SK-N-SH (cell line): ENCODE measurements at regions not wholly inside any gene's neighbourhood (a gene's known extent, or its start where the extent isn't known, plus 50 kb on each side); places are given as distances from the start of the nearest gene placed in this dataset.

Source experiments
- CTCF ChIA-PET: fragments of 300-600, 350-600 bp; formaldehyde crosslinking; extraction: SDS; loops from one replicate; lab custom pipeline; 2021; lab: Yijun Ruan, JAX
- POLR2A ChIA-PET: fragments of 350-600 bp; sonication (Branson Sonifier 250); formaldehyde crosslinking; extraction: SDS; loops from one replicate; lab custom pipeline; 2020; ENCODE audit warnings: antibody characterized with exemption, inconsistent platforms; lab: Yijun Ruan, JAX
- DNase-seq: peaks from one replicate; pipeline ENCODE4 v3.0.0; 2012
- H2AFZ ChIP-seq: fragments of 200-600 bp; sonication (generic); 2 replicates; pipeline ENCODE4 v1.8.1; 2016; ENCODE audit warnings: antibody characterized with exemption, mild to moderate bottlenecking, low read depth
- H3F3A ChIP-seq: fragments of 200-600 bp; sonication (generic); replicated peaks from 2 replicates; pipeline ENCODE3; 2016; ENCODE audit warnings: antibody characterized with exemption, mild to moderate bottlenecking; ENCODE audit not compliant: insufficient read depth
- H3K27ac ChIP-seq, 2 experiments: fragments of 200-500 bp in 1 of 2; fragments of 200-600 bp in 1 of 2; sonication (Bioruptor generic) in 1 of 2; sonication (generic), shearing (Covaris generic) in 1 of 2; 2 replicates each; pipeline versions ENCODE4 v1.5.1 to v1.6.1; 2014 to 2016; ENCODE audit warnings: low read depth in 2 of 2, inconsistent platforms in 1 of 2, low read length in 1 of 2, mild to moderate bottlenecking in 1 of 2, mixed read lengths in 1 of 2
- H3K27me3 ChIP-seq: fragments of 200-600 bp; sonication (generic), shearing (Covaris generic); 2 replicates; pipeline ENCODE4 v1.6.1; 2016; ENCODE audit warnings: mixed run types; ENCODE audit not compliant: insufficient read depth
- H3K36me3 ChIP-seq, 2 experiments: fragments of 200-500 bp in 1 of 2; fragments of 200-600 bp in 1 of 2; sonication (Bioruptor generic) in 1 of 2; sonication (generic) in 1 of 2; replicated peaks in 1 of 2; 2 replicates each; pipeline versions ENCODE3 to v1.5.1; 2014 to 2016; ENCODE audit warnings: low read length in 1 of 2, mild to moderate bottlenecking in 1 of 2; ENCODE audit not compliant: insufficient read depth in 2 of 2, control insufficient read depth in 1 of 2
- H3K4me1 ChIP-seq, 2 experiments: fragments of 200-500 bp in 1 of 2; fragments of 200-600 bp in 1 of 2; sonication (Bioruptor generic) in 1 of 2; sonication (generic), shearing (Covaris generic) in 1 of 2; 2 replicates each; pipeline versions ENCODE4 v1.5.1 to v1.6.1; 2014 to 2016; ENCODE audit warnings: low read depth in 1 of 2, low read length in 1 of 2, mixed run types in 1 of 2; ENCODE audit not compliant: insufficient read depth in 2 of 2, control insufficient read depth in 1 of 2
- H3K4me2 ChIP-seq: fragments of 200-600 bp; sonication (generic), shearing (Covaris generic); 2 replicates; pipeline ENCODE4 v1.6.1; 2017; ENCODE audit warnings: mixed run types
- H3K4me3 ChIP-seq, 2 experiments: fragments of 200-500 bp in 1 of 2; fragments of 200-600 bp in 1 of 2; sonication (Bioruptor generic) in 1 of 2; sonication (generic), shearing (Covaris generic) in 1 of 2; 2 replicates each; pipeline versions ENCODE4 v1.5.1 to v1.8.1; 2014 to 2016; ENCODE audit warnings: low read depth in 2 of 2, inconsistent platforms in 1 of 2, low read length in 1 of 2, mild to moderate bottlenecking in 1 of 2, mixed read lengths in 1 of 2, moderate library complexity in 1 of 2
- H3K79me2 ChIP-seq: fragments of 200-600 bp; sonication (generic); 2 replicates; pipeline ENCODE4 v1.8.1; 2017; ENCODE audit warnings: mild to moderate bottlenecking; ENCODE audit not compliant: insufficient read depth
- H3K9ac ChIP-seq: fragments of 200-600 bp; sonication (generic); 2 replicates; pipeline ENCODE4 v1.6.1; 2017; ENCODE audit warnings: mixed run types
- H3K9me2 ChIP-seq: fragments of 200-600 bp; sonication (generic); 2 replicates; pipeline ENCODE4 v1.6.1; 2017; ENCODE audit warnings: mixed run types
- H3K9me3 ChIP-seq: fragments of 200-600 bp; sonication (generic); 2 replicates; pipeline ENCODE4 v1.6.1; 2017; ENCODE audit warnings: mixed run types, mild to moderate bottlenecking, moderate library complexity
- H4K20me1 ChIP-seq: fragments of 200-600 bp; sonication (generic); 2 replicates; pipeline ENCODE4 v1.6.1; 2017; ENCODE audit warnings: mild to moderate bottlenecking, mixed run types; ENCODE audit not compliant: insufficient read depth
- EP300 ChIP-seq, 2 experiments: IDR thresholded peaks; 2 replicates each; pipeline versions ENCODE4 v1.4.0 to v1.6.1; 2012; ENCODE audit warnings: borderline replicate concordance in 1 of 2, low read depth in 1 of 2, low read length in 1 of 2
- FOXJ3 ChIP-seq: sonication (generic); formaldehyde crosslinking; IDR thresholded peaks from 2 replicates; pipeline ENCODE4 v1.5.1; 2020; ENCODE audit warnings: mild to moderate bottlenecking, missing genetic modification reagents
- FOXM1 ChIP-seq: IDR thresholded peaks from 2 replicates; pipeline ENCODE4 v1.4.0; 2012; ENCODE audit warnings: low read depth, mild to moderate bottlenecking
- GABPA ChIP-seq: IDR thresholded peaks from 2 replicates; pipeline ENCODE4 v1.4.0; 2012; ENCODE audit warnings: low read depth, mild to moderate bottlenecking
- JUND ChIP-seq: IDR thresholded peaks from 2 replicates; pipeline ENCODE4 v1.4.0; 2012
- MEF2A ChIP-seq: IDR thresholded peaks from 2 replicates; pipeline ENCODE4 v1.4.0; 2012; ENCODE audit warnings: low read depth, borderline replicate concordance
- MXI1 ChIP-seq: IDR thresholded peaks from 2 replicates; pipeline ENCODE4 v1.6.1; 2012; ENCODE audit warnings: mild to moderate bottlenecking, low read depth, low read length, improper control_type of control experiment
- RAD21 ChIP-seq: IDR thresholded peaks from 2 replicates; pipeline ENCODE4 v1.6.1; 2012; ENCODE audit warnings: mild to moderate bottlenecking, low read length
- RXRA ChIP-seq: IDR thresholded peaks from 2 replicates; pipeline ENCODE4 v1.4.0; 2012; ENCODE audit warnings: low read depth, mild to moderate bottlenecking, borderline replicate concordance
- SIN3A ChIP-seq: IDR thresholded peaks from 2 replicates; pipeline ENCODE4 v1.6.1; 2012; ENCODE audit warnings: low read depth, mild to moderate bottlenecking, low read length, moderate library complexity, borderline replicate concordance
- TCF12 ChIP-seq: IDR thresholded peaks from 2 replicates; pipeline ENCODE4 v1.4.0; 2012
- TEAD4 ChIP-seq: IDR thresholded peaks from 2 replicates; pipeline ENCODE4 v1.4.0; 2012; ENCODE audit warnings: mild to moderate bottlenecking, borderline replicate concordance; ENCODE audit not compliant: insufficient read depth
- YY1 ChIP-seq: IDR thresholded peaks from 2 replicates; pipeline ENCODE4 v1.4.0; 2012; ENCODE audit warnings: low read depth, mild to moderate bottlenecking
- WGBS: methylation state at CpG from one replicate; pipeline ENCODE4 v1.1.6; 2017; ENCODE audit warnings: low lambda C conversion rate; 5-methylcytosine and 5-hydroxymethylcytosine counted together
- TF ChIP-seq, protein P1 (sequence below): IDR thresholded peaks from 2 replicates; pipeline ENCODE4 v1.4.0; 2012; ENCODE audit warnings: low read depth
- TF ChIP-seq, protein P2 (sequence below): IDR thresholded peaks from 2 replicates; pipeline ENCODE4 v1.4.0; 2012; ENCODE audit warnings: low read depth, borderline replicate concordance
- TF ChIP-seq, protein P3 (sequence below): fragments of 150-350 bp; IDR thresholded peaks from 2 replicates; pipeline ENCODE4 v1.6.1; 2017; ENCODE audit warnings: antibody characterized with exemption, low read length, low read depth, borderline replicate concordance
- TF ChIP-seq, protein P4 (sequence below): fragments of 150-350 bp; IDR thresholded peaks from 2 replicates; pipeline ENCODE4 v1.6.1; 2016; ENCODE audit warnings: mild to moderate bottlenecking, low read depth, low read length

DNA sequence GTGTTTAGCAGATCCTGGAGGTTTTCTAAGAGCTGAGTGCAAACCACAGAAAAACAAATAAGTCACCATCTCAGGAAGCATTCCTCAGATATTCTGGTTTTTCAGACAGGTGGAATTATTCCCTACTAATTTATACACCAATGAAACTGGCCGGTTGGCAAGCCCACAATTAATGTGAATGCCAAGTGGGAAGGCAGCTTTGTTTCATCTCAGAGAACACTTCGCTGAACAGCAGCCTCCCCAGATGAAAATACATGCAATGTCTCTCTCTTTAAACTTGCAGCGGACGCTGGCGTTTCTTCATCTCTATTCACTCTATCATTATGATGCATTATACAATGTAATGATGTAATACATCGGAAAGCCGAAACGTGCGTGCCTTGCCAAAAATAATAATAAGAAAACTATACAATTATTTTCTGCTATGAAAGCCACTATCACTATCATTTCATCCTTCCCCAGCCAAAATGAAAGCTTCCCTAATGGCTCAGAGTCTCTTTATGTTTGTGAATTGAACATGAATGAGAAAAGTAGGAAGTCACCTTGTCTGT, 649.4 kb downstream of the BCL11A start:
- Histone ChIP-seq H3K9me2 (no peaks in the 10 kb centered on the region), H3K9me3 (no peaks in the 10 kb centered on the region), H3F3A (no peaks in the 10 kb centered on the region), H3K4me3 (no peak overlapping the region), H3K4me2 (no peak overlapping the region), H3K4me1 (no peaks in the 10 kb centered on the region; a peak in 1 of 4 replicates), H4K20me1 (no peaks in the 10 kb centered on the region), H3K27ac (no peak overlapping the region), H3K79me2 (no peaks in the 10 kb centered on the region), H3K27me3 (no peaks in the 10 kb centered on the region), H3K9ac (no peak overlapping the region), H3K36me3 (no peaks in the 10 kb centered on the region), H2AFZ (no peak overlapping the region)
- TF ChIP-seq RXRA (no peak), YY1 (no peak), MEF2A (no peak), RAD21 (no peak)
- TF ChIP-seq, protein P1, sequence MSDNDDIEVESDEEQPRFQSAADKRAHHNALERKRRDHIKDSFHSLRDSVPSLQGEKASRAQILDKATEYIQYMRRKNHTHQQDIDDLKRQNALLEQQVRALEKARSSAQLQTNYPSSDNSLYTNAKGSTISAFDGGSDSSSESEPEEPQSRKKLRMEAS = no peak
- TF ChIP-seq, protein P2, sequence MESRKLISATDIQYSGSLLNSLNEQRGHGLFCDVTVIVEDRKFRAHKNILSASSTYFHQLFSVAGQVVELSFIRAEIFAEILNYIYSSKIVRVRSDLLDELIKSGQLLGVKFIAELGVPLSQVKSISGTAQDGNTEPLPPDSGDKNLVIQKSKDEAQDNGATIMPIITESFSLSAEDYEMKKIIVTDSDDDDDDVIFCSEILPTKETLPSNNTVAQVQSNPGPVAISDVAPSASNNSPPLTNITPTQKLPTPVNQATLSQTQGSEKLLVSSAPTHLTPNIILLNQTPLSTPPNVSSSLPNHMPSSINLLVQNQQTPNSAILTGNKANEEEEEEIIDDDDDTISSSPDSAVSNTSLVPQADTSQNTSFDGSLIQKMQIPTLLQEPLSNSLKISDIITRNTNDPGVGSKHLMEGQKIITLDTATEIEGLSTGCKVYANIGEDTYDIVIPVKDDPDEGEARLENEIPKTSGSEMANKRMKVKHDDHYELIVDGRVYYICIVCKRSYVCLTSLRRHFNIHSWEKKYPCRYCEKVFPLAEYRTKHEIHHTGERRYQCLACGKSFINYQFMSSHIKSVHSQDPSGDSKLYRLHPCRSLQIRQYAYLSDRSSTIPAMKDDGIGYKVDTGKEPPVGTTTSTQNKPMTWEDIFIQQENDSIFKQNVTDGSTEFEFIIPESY = no peak
- TF ChIP-seq, protein P3, sequence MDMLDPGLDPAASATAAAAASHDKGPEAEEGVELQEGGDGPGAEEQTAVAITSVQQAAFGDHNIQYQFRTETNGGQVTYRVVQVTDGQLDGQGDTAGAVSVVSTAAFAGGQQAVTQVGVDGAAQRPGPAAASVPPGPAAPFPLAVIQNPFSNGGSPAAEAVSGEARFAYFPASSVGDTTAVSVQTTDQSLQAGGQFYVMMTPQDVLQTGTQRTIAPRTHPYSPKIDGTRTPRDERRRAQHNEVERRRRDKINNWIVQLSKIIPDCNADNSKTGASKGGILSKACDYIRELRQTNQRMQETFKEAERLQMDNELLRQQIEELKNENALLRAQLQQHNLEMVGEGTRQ = no peak
- WGBS = 41% methylated on average over 9 of the region's 9 CpGs
- CTCF ChIA-PET = interaction anchor here (1.4 kb wide), 1 partner anchor 11 kb away, joined by 4 read pairs; no protein-coding TSS in a partner anchor
- no peak for DNase-seq
- POLR2A ChIA-PET = no interaction called here

DNA sequence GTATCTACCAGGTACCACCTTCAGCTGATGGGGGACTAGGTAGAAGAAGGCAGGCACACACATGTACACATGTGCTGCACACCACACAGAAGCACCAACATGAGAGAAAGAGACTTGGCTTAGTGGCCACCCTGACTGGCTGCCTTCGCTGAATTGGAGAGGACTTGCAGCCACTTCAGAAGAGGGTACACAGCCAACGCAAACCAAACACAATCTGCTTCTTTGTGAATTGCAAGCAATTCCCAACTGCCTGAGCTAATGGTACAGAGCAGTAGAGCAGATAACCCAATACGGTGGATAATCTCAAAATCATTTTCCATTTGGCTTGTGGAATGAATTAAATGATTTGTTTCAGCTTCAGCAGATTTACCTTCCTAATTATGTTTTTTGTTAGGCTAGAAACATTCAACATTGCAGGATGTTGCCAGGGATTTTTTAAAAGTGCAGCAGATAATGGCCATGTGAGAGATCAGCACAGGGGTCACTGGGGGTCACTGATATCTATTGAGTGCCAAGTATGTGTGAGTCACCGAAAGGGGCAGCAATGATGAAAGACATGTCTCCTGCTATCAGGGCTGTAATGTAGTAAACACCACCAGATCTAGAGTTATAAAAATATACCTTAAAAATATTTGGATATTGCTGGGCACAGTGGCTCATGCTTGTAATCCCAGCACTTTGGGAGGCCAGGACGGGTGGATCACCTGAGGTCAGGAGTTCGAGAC, 652.6 kb downstream of the BCL11A start:
- no peaks in the 10 kb centered on the region for H4K20me1 ChIP-seq
- no peaks in the 10 kb centered on the region for H3F3A ChIP-seq
- H3K9me3 ChIP-seq = no peaks in the 10 kb centered on the region
- no peaks in the 10 kb centered on the region; a peak in 1 of 4 replicates for H3K4me1 ChIP-seq
- H3K9me2 ChIP-seq = no peaks in the 10 kb centered on the region
- H3K27me3 ChIP-seq = no peaks in the 10 kb centered on the region
- H3K4me3 ChIP-seq = no peak overlapping the region
- H3K36me3 ChIP-seq = no peaks in the 10 kb centered on the region
- no peak overlapping the region for H3K9ac ChIP-seq
- H3K4me2 ChIP-seq = no peak overlapping the region
- no peak overlapping the region for H2AFZ ChIP-seq
- no peak overlapping the region for H3K27ac ChIP-seq
- no peaks in the 10 kb centered on the region for H3K79me2 ChIP-seq
- no peak for DNase-seq
- WGBS = 33% methylated on average over 6 of the region's 6 CpGs
- CTCF ChIA-PET = no interaction called here
- POLR2A ChIA-PET = no interaction called here
- TF ChIP-seq FOXM1 (no peak), JUND (no peak), EP300 (IDR thresholded peaks at IDR 0.05; ENCODE audit: borderline replicate concordance in 1 of 2, low read depth in 1 of 2, low read length in 1 of 2) (no peak), MXI1 (no peak), TCF12 (no peak), SIN3A (no peak), GABPA (no peak), FOXJ3 (no peak), TEAD4 (no peak)
- TF ChIP-seq, protein P2 = no peak
- TF ChIP-seq, protein P4, sequence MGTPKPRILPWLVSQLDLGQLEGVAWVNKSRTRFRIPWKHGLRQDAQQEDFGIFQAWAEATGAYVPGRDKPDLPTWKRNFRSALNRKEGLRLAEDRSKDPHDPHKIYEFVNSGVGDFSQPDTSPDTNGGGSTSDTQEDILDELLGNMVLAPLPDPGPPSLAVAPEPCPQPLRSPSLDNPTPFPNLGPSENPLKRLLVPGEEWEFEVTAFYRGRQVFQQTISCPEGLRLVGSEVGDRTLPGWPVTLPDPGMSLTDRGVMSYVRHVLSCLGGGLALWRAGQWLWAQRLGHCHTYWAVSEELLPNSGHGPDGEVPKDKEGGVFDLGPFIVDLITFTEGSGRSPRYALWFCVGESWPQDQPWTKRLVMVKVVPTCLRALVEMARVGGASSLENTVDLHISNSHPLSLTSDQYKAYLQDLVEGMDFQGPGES = no peak
